ENCODE measurements at regions not wholly inside any gene's neighbourhood (a gene's known extent, or its start where the extent isn't known, plus 50 kb on each side); places are given as distances from the start of the nearest gene placed in this dataset.

DNA sequence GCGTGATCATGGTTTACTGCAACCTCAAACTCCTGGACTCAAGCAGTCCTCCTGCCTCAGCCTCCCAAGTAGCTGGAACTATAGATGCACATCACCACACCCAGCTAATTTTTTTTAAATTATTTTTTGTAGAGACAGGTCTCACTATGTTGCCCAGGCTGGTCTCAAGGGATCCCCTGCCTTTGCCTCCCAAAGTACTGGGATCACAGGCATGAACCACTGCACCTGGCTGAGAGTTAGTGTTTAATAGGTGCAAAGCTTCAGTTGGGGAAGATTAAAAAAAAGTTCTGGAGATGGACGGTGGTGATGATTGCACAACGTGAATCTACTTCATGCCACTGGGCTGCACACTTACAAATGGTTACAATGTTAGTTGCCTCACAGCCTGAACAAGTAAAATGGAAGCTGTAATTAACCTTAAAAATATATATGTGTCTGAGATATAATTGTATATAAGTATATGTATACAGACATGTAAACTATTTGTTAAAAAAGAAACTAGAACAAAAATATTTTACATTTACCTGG is 106.4 kb upstream of the ZNF438 start (continued):
- TF ChIP-seq, protein P1, sequence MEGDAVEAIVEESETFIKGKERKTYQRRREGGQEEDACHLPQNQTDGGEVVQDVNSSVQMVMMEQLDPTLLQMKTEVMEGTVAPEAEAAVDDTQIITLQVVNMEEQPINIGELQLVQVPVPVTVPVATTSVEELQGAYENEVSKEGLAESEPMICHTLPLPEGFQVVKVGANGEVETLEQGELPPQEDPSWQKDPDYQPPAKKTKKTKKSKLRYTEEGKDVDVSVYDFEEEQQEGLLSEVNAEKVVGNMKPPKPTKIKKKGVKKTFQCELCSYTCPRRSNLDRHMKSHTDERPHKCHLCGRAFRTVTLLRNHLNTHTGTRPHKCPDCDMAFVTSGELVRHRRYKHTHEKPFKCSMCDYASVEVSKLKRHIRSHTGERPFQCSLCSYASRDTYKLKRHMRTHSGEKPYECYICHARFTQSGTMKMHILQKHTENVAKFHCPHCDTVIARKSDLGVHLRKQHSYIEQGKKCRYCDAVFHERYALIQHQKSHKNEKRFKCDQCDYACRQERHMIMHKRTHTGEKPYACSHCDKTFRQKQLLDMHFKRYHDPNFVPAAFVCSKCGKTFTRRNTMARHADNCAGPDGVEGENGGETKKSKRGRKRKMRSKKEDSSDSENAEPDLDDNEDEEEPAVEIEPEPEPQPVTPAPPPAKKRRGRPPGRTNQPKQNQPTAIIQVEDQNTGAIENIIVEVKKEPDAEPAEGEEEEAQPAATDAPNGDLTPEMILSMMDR (IDR thresholded peaks at IDR 0.05): no peak
- TF ChIP-seq RAD21 (IDR thresholded peaks at IDR 0.05; ENCODE audit: low read length) (no peak), GATA2 (CRISPR knock-in tag; IDR thresholded peaks at IDR 0.05) (no peak)

DNA sequence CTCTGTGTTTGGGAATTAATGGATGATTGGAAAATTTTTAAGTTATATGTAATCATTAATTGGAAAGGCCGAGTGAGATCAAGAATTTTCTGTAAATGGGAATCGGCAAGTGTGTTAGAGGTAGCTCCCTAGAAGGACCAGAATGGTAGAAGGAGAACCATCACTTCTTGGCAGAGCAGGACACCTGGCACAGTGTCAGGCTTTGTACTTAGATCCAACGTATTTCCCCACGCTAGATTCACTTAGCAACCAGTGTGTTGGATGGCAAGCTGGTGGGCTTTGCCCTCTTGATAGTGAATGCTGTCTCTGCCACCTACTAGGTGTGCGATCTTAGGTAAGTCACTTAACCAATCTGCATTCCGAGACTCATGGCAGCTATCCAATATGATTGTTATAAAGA is 107.8 kb upstream of the ZNF438 start:
- peaks cover 0 to 1% of the 10 kb centered on the region in 2 experiments; a peak in 1 of 4 replicates for H3K4me1 ChIP-seq (ENCODE audit: control insufficient read depth in 1 of 2, insufficient read depth in 2 of 2, low read depth in 1 of 2, low read length in 1 of 2)
- H3K4me2 ChIP-seq: no peak overlapping the region
- ChIA-PET CTCF (no interaction called here), POLR2A (no interaction called here)
- H3K27ac ChIP-seq (ENCODE audit: low read depth in 2 of 2, low read length in 1 of 2): no peak overlapping the region
- no peaks in the 10 kb centered on the region for H3K27me3 ChIP-seq (ENCODE audit: insufficient read depth)
- H3K36me3 ChIP-seq (replicated peaks in 1 of 2; ENCODE audit: control insufficient read depth in 1 of 2, insufficient read depth in 2 of 2, low read length in 1 of 2): no peaks in the 10 kb centered on the region
- no peak for DNase-seq
- 86% methylated on average over 6 of the region's 6 CpGs for WGBS (ENCODE audit: low lambda C conversion rate)
- no peak overlapping the region for H3K9ac ChIP-seq
- no peaks in the 10 kb centered on the region for H4K20me1 ChIP-seq (ENCODE audit: insufficient read depth)
- H3K4me3 ChIP-seq (ENCODE audit: low read depth in 2 of 2, low read length in 1 of 2): no peak overlapping the region
- no peaks in the 10 kb centered on the region for H3F3A ChIP-seq (replicated peaks; ENCODE audit: insufficient read depth)
- no peaks in the 10 kb centered on the region for H3K9me2 ChIP-seq
- no peak for TF ChIP-seq MEF2A (IDR thresholded peaks at IDR 0.05; ENCODE audit: borderline replicate concordance, low read depth)
- no peak for TF ChIP-seq YY1 (IDR thresholded peaks at IDR 0.05; ENCODE audit: low read depth)
- TF ChIP-seq SIN3A (IDR thresholded peaks at IDR 0.05; ENCODE audit: borderline replicate concordance, low read depth, low read length): no peak
- TF ChIP-seq RAD21 (IDR thresholded peaks at IDR 0.05; ENCODE audit: low read length): no peak
- TF ChIP-seq RXRA (IDR thresholded peaks at IDR 0.05; ENCODE audit: borderline replicate concordance, low read depth): no peak
- TF ChIP-seq GABPA (IDR thresholded peaks at IDR 0.05; ENCODE audit: low read depth): no peak
- TF ChIP-seq NRF1 (IDR thresholded peaks at IDR 0.05; ENCODE audit: low read depth, low read length): no peak
- no peak for TF ChIP-seq FOXJ3 (CRISPR knock-in tag; IDR thresholded peaks at IDR 0.05)
- no peak for TF ChIP-seq TAF1 (IDR thresholded peaks at IDR 0.05; ENCODE audit: borderline replicate concordance, low read depth, low read length)
- no peak for TF ChIP-seq CHD2 (IDR thresholded peaks at IDR 0.05; ENCODE audit: low read length, partially characterized antibody)
- TF ChIP-seq, protein P2, sequence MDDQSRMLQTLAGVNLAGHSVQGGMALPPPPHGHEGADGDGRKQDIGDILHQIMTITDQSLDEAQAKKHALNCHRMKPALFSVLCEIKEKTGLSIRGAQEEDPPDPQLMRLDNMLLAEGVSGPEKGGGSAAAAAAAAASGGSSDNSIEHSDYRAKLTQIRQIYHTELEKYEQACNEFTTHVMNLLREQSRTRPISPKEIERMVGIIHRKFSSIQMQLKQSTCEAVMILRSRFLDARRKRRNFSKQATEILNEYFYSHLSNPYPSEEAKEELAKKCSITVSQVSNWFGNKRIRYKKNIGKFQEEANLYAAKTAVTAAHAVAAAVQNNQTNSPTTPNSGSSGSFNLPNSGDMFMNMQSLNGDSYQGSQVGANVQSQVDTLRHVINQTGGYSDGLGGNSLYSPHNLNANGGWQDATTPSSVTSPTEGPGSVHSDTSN (IDR thresholded peaks at IDR 0.05): no peak
- TF ChIP-seq, protein P3, sequence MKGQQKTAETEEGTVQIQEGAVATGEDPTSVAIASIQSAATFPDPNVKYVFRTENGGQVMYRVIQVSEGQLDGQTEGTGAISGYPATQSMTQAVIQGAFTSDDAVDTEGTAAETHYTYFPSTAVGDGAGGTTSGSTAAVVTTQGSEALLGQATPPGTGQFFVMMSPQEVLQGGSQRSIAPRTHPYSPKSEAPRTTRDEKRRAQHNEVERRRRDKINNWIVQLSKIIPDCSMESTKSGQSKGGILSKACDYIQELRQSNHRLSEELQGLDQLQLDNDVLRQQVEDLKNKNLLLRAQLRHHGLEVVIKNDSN (IDR thresholded peaks at IDR 0.05; ENCODE audit: borderline replicate concordance, low read depth): no peak
- TF ChIP-seq TEAD4 (IDR thresholded peaks at IDR 0.05; ENCODE audit: borderline replicate concordance, insufficient read depth): no peak
- no peak for TF ChIP-seq RCOR1 (IDR thresholded peaks at IDR 0.05; ENCODE audit: low read length)
- TF ChIP-seq FOSL2 (IDR thresholded peaks at IDR 0.05; ENCODE audit: borderline replicate concordance, low read depth): no peak
- TF ChIP-seq SMC3 (IDR thresholded peaks at IDR 0.05; ENCODE audit: low read depth, low read length): no peak
- no peak for TF ChIP-seq EZH2phosphoT487 (IDR thresholded peaks at IDR 0.05; ENCODE audit: borderline replicate concordance, low read depth)
- TF ChIP-seq, protein P4, sequence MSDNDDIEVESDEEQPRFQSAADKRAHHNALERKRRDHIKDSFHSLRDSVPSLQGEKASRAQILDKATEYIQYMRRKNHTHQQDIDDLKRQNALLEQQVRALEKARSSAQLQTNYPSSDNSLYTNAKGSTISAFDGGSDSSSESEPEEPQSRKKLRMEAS (IDR thresholded peaks at IDR 0.05; ENCODE audit: low read depth): no peak
- H2AFZ ChIP-seq (ENCODE audit: low read depth): no peak overlapping the region
- H3K9me3 ChIP-seq: no peaks in the 10 kb centered on the region
- H3K79me2 ChIP-seq (ENCODE audit: insufficient read depth): no peaks in the 10 kb centered on the region
